Mucosa of rectum (tissue), 2 donors: ENCODE measurements at regions not wholly inside any gene's neighbourhood (a gene's known extent, or its start where the extent isn't known, plus 50 kb on each side); places are given as distances from the start of the nearest gene placed in this dataset.

Experiments
- H3K27ac ChIP-seq, 2 donors: one replicate each; pipeline ENCODE4 v1.7.0; 2013; ENCODE audit warnings: inconsistent platforms in 2 of 2, low read depth in 2 of 2, low read length in 2 of 2
- H3K27me3 ChIP-seq, 2 donors: one replicate each; pipeline ENCODE4 v1.7.0; 2013; ENCODE audit warnings: low read length in 2 of 2; ENCODE audit not compliant: control insufficient read depth in 2 of 2, insufficient read depth in 2 of 2
- H3K36me3 ChIP-seq, 2 donors: one replicate each; pipeline ENCODE4 v1.7.0; 2013; ENCODE audit warnings: low read length in 2 of 2; ENCODE audit not compliant: control insufficient read depth in 2 of 2, insufficient read depth in 2 of 2
- H3K4me1 ChIP-seq, 2 donors: one replicate each; pipeline ENCODE4 v1.7.0; 2013; ENCODE audit warnings: low read length in 2 of 2, mild to moderate bottlenecking in 1 of 2; ENCODE audit not compliant: control insufficient read depth in 2 of 2, insufficient read depth in 2 of 2
- H3K4me3 ChIP-seq, 2 donors: one replicate each; pipeline ENCODE4 v1.7.0; 2013; ENCODE audit warnings: low read length in 2 of 2
- H3K9ac ChIP-seq, 2 donors: one replicate each; pipeline ENCODE4 v1.7.0; 2013; ENCODE audit warnings: low read length in 2 of 2, low read depth in 1 of 2, mild to moderate bottlenecking in 1 of 2
- H3K9me3 ChIP-seq, 2 donors: one replicate each; pipeline ENCODE4 v1.7.0; 2013; ENCODE audit warnings: low read length in 2 of 2; ENCODE audit not compliant: control insufficient read depth in 2 of 2
- donor health status: healthy.
- donor health status: Normal muscosa, but diverticular disease.

GRCh38 chr20:12702312-12702711 lies 306.5 kb upstream of the SPTLC3 start:
- no peaks in the 10 kb centered on the region for H3K27me3 ChIP-seq
- H3K9ac ChIP-seq: no peak overlapping the region
- H3K4me1 ChIP-seq: no peaks in the 10 kb centered on the region
- no peaks in the 10 kb centered on the region for H3K36me3 ChIP-seq
- H3K4me3 ChIP-seq: no peak overlapping the region
- no peak overlapping the region for H3K27ac ChIP-seq
- no peaks in the 10 kb centered on the region for H3K9me3 ChIP-seq

GRCh38 chr20:12715371-12715770 lies 293.4 kb upstream of the SPTLC3 start:
- Histone ChIP-seq H3K4me3 (no peak overlapping the region), H3K9me3 (no peaks in the 10 kb centered on the region), H3K27ac (no peak overlapping the region), H3K27me3 (no peaks in the 10 kb centered on the region), H3K36me3 (no peaks in the 10 kb centered on the region), H3K4me1 (no peaks in the 10 kb centered on the region), H3K9ac (no peak overlapping the region)

- no peak overlapping the region for H3K4me3 ChIP-seq
- no peaks in the 10 kb centered on the region for H3K27me3 ChIP-seq
- no peaks in the 10 kb centered on the region for H3K9me3 ChIP-seq
- no peaks in the 10 kb centered on the region for H3K4me1 ChIP-seq
- H3K36me3 ChIP-seq: no peaks in the 10 kb centered on the region
- no peak overlapping the region for H3K9ac ChIP-seq
- no peak overlapping the region for H3K27ac ChIP-seq
Observed at GRCh38 chr20:12715991-12716680, 292.6 kb upstream of the SPTLC3 start.

- Histone ChIP-seq H3K4me1 (no peaks in the 10 kb centered on the region), H3K36me3 (no peaks in the 10 kb centered on the region), H3K4me3 (no peak overlapping the region), H3K9ac (no peak overlapping the region), H3K9me3 (no peaks in the 10 kb centered on the region), H3K27me3 (no peaks in the 10 kb centered on the region), H3K27ac (no peak overlapping the region)
Observed at GRCh38 chr20:12717061-12717460, 291.7 kb upstream of the SPTLC3 start.

GRCh38 chr20:12718619-12719018 lies 290.2 kb upstream of the SPTLC3 start:
- Histone ChIP-seq H3K27me3 (no peaks in the 10 kb centered on the region), H3K4me1 (no peaks in the 10 kb centered on the region), H3K36me3 (no peaks in the 10 kb centered on the region), H3K9ac (no peak overlapping the region), H3K9me3 (no peaks in the 10 kb centered on the region), H3K27ac (no peak overlapping the region), H3K4me3 (no peak overlapping the region)

GRCh38 chr20:12721636-12722035 lies 287.1 kb upstream of the SPTLC3 start:
- no peaks in the 10 kb centered on the region for H3K4me1 ChIP-seq
- no peaks in the 10 kb centered on the region for H3K36me3 ChIP-seq
- H3K4me3 ChIP-seq: no peak overlapping the region
- H3K9me3 ChIP-seq: no peaks in the 10 kb centered on the region
- no peaks in the 10 kb centered on the region for H3K27me3 ChIP-seq
- H3K27ac ChIP-seq: no peak overlapping the region
- no peak overlapping the region for H3K9ac ChIP-seq

GRCh38 chr20:12722091-12722490 lies 286.7 kb upstream of the SPTLC3 start:
- Histone ChIP-seq H3K27ac (no peak overlapping the region), H3K9ac (no peak overlapping the region), H3K27me3 (no peaks in the 10 kb centered on the region), H3K4me3 (no peak overlapping the region), H3K4me1 (no peaks in the 10 kb centered on the region), H3K9me3 (no peaks in the 10 kb centered on the region), H3K36me3 (no peaks in the 10 kb centered on the region)

GRCh38 chr20:12723811-12724210 lies 285.0 kb upstream of the SPTLC3 start:
- Histone ChIP-seq H3K27ac (no peak overlapping the region), H3K27me3 (no peaks in the 10 kb centered on the region), H3K9me3 (no peaks in the 10 kb centered on the region), H3K4me3 (no peak overlapping the region), H3K9ac (no peak overlapping the region), H3K36me3 (no peaks in the 10 kb centered on the region), H3K4me1 (no peaks in the 10 kb centered on the region)

- Histone ChIP-seq H3K27ac (no peak overlapping the region), H3K36me3 (no peaks in the 10 kb centered on the region), H3K27me3 (no peaks in the 10 kb centered on the region), H3K4me1 (no peaks in the 10 kb centered on the region), H3K9ac (no peak overlapping the region), H3K9me3 (no peaks in the 10 kb centered on the region), H3K4me3 (no peak overlapping the region)
Observed at GRCh38 chr20:12728782-12729181, 280.0 kb upstream of the SPTLC3 start.

- Histone ChIP-seq H3K4me3 (no peak overlapping the region), H3K9ac (no peak overlapping the region), H3K4me1 (no peaks in the 10 kb centered on the region), H3K27ac (no peak overlapping the region), H3K36me3 (no peaks in the 10 kb centered on the region), H3K9me3 (no peaks in the 10 kb centered on the region), H3K27me3 (no peaks in the 10 kb centered on the region)
Observed at GRCh38 chr20:12729326-12729725, 279.4 kb upstream of the SPTLC3 start.

GRCh38 chr20:12733811-12734210 lies 275.0 kb upstream of the SPTLC3 start:
- no peak overlapping the region for H3K27ac ChIP-seq
- H3K27me3 ChIP-seq: no peaks in the 10 kb centered on the region
- H3K4me1 ChIP-seq: no peaks in the 10 kb centered on the region
- no peaks in the 10 kb centered on the region for H3K9me3 ChIP-seq
- no peak overlapping the region for H3K9ac ChIP-seq
- no peak overlapping the region for H3K4me3 ChIP-seq
- no peaks in the 10 kb centered on the region for H3K36me3 ChIP-seq
